GM19035 (cell line): ENCODE measurements at regions not wholly inside any gene's neighbourhood (a gene's known extent, or its start where the extent isn't known, plus 50 kb on each side); places are given as distances from the start of the nearest gene placed in this dataset.

Experiments
- ATAC-seq: cut with Tn5 transposase; IDR thresholded peaks from one replicate; pipeline ENCODE4 v1.9.1; 2021; ENCODE audit not compliant: unreplicated experiment

DNA sequence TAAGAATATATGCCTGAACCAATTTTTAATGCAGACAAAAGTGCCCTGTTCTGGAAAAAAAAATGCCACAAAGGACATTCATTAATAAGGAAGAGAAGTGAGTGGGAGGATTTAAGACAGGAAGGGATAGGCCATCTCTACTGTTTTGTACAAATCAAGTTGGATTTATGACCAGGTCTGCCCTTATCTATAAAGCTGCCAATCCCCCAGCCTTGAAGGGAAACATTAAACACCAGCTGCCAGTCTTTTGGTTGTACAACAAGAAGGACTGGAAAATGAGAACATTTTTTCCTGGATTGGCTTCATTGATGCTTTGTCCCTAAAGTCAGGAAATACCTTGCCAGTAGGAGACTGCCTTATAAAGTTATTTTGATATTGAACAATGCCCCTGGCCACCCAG lies 444.0 kb downstream of the NPHP4 start:
- no peak for ATAC-seq

GRCh38 chr1:5543235-5543634 lies 449.0 kb downstream of the NPHP4 start:
- no peak for ATAC-seq

DNA sequence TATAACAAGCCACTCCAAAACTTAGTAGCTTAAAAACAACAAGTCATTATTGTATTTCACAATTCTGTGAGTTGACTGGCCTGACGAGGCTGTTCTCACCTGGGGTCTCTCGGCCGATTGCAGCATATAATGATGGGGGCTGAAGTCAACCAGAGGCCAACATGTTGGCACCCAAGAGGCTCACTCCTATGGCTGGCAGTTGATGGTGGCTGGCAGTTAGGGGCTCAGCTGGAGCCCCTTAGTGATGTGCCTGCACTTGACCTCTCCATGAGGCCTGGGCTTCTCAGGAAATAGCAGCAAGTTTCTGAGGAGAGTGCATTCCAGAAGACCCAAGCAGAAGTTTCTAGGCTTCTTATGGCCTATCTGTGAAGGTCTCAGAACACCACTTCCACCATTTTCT lies 459.4 kb downstream of the NPHP4 start:
- ATAC-seq, result no peak

- no peak for ATAC-seq
Measured at GRCh38 chr1:5526822-5527551, 465.2 kb downstream of the NPHP4 start.

GRCh38 chr1:5526385-5526750 lies 465.9 kb downstream of the NPHP4 start:
- no peak for ATAC-seq

- no peak for ATAC-seq
Measured at GRCh38 chr1:5525597-5526384, 466.4 kb downstream of the NPHP4 start.

DNA sequence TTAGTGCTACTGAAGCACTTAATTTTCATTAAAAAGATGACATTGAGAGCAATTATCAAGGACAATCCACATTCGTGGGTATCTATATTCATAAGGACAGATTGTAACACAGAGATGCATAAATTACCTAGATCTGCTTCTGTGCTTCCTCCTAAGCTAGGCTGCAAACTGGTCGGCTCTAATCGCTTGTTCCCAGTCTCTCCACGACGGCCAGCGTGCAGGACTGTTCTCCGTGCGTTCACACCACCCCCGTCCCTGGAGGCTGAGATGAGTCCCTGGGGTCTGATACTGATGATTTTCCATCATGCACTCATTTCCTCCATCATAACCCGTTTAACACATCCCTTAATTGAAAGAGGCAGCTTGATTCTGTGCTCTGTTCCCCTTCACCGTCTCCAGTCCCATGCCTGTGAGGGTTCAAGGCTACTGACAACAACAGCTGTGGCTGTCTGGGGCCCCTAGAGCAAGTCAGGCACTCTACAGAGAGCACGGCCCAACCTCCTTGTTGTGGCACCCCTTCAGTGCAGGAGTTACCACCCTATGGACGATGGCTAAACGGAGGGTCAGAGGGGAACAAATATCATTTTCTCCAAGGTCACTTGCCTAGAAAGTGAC lies 469.6 kb downstream of the NPHP4 start:
- ATAC-seq, result no peak

DNA sequence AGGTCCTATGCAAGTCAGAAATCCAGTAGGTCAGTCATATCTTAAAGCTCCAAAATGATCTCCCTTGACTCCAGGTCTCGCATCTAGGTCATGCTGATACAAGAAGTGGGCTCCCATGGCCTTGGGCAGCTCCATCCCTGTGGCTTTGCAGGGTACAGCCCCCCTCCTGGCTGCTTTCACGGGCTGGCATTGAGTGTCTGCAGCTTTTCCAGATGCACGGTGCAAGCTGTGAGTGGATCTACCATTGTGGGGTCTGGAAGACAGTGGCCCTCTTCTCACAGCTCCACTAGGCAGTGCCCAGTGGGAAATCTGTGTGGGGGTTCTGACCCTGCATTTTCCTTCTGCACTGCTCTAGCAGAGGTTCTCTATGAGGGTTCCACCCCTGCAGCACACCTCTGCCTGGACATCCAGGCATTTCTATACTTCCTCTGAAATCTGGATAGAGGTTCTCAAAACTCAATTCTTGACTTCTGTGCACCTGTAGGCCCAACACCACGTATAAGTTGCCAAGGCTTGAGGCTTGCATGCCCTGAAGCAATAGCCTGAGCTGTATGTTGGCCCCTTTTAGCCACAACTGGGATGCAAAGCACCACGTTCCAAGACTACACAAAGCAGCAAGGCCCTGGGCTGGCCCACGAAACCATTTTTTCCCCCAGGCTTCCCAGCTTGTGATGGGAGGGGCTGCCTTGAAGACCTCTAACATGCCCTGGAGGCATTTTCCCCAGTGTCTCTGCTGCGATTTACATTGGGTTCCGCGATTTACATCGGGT lies 472.7 kb downstream of the NPHP4 start:
- no peak for ATAC-seq

- no peak for ATAC-seq
Measured at GRCh38 chr1:5516756-5517155, 475.5 kb downstream of the NPHP4 start.

GRCh38 chr1:5515501-5515900 lies 476.7 kb downstream of the NPHP4 start:
- no peak for ATAC-seq

DNA sequence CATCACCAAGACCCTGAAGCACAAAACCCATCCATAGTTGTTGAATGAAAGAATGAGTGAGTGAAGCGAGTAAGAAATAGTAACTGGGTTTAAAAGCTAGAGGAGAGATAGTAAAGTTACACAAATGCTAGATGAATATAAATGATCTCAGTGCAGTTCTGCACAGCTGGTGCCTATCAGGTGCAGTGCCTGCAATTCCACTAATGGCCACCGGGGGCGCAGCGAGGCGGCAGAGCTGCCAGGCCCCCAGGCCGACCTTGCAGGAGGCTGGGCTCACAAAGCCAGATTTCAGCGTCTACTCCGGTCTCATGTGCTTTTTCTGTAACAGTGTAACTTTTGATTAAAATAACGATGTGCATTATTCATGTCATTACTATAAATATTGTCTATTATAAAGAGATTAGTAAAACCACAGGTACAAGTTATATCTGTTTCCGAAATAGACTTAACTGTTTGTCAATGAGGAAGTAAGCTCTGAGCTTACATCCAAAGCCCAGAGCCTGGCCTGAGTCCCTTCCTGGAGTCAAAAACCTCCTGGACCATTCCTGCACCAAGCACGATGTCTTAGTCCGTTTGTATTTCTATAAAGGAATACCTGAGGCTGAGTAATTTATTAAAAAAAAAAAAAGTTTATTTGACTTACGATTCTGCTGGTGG lies 477.6 kb downstream of the NPHP4 start:
- peak; percentile 56 for ATAC-seq

DNA sequence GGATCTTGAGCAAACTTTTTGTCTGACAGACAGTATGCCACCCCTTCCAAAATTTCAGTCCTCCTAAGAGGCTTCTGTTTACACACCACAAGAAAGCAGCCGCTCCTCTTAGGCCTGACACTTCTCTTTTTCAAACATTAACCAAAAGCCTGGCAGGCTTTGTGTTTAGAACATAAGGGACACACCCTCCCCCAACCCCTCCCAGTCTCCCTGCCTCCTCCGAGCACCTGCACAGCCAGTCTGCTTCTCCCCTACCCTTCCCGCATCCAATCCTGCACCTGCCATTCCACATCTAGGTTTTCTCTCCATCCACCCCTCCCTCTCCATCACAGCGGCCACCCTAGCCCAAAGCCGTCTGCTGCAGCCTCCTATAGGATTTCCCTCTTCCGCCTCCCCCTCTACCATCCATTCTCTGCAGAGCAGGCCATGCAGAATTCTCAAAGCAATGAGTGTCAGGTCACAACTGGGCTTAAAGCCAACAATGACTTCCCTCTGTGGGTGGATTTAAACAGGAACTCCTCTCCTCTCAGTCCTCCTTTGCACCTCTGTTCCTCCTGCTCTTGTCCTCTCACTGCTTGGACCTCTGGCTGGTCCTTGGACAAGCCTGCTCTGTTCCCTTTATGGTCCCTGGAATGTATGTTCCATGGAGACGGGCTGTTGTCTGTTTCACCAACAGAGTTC lies 478.2 kb downstream of the NPHP4 start:
- no peak for ATAC-seq

GRCh38 chr1:5513179-5513578 lies 479.0 kb downstream of the NPHP4 start:
- ATAC-seq, result no peak

- no peak for ATAC-seq
Measured at GRCh38 chr1:5511381-5512097, 480.7 kb downstream of the NPHP4 start.

DNA sequence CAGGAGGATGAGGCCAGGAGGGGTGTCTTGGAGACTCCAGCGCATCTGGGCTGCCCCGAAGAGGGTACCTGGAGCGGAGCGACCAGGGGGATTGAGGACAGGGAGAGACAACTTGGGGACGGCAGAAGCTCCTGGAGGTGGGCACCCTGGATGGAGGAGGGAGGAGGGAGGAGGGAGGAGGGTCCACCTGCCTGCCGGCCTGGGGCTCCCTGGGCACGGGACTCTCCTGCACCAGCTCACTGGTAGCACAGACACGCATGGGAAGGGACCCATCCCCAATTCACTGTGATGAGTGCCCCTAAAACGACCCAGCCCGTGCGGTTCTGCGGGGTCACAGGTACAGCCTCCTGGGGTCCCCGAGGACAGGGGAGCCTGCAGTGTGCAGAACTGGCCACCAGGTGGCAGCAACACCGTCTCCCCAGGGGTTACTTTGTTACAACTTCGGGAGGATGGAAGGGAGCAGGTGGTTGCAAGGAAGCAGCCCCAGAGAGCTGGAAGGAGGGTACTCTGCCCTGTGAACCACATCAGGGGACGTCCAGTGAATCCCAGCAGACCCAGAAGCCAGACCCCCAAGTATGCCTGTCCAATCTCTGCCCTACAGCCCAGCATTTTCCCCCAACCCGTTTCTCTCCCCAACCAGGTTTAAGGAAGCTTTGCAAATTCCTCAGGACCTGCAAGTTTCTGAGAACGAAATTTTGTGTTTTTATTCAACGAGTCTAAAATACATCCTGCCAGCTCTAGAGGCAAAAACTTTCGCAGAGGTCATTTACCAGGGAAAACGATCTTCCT lies 482.4 kb downstream of the NPHP4 start:
- no peak for ATAC-seq

- no peak for ATAC-seq
Measured at GRCh38 chr1:5508669-5509330, 483.4 kb downstream of the NPHP4 start.

GRCh38 chr1:5507340-5507739 lies 484.9 kb downstream of the NPHP4 start:
- ATAC-seq, result no peak

- no peak for ATAC-seq
Measured at GRCh38 chr1:5506634-5507033, 485.6 kb downstream of the NPHP4 start.
